GM23338 (cell line): ENCODE measurements at regions not wholly inside any gene's neighbourhood (a gene's known extent, or its start where the extent isn't known, plus 50 kb on each side); places are given as distances from the start of the nearest gene placed in this dataset.
"Not testable (repeated sequence)": the region's sequence is repeated elsewhere in the genome, so short reads cannot be mapped to it uniquely, and the experiment has no call there.

Experiments
- CREB1 ChIP-seq: fragments of 250-450 bp; sonication (Bioruptor Pico); IDR thresholded peaks from 2 replicates; pipeline ENCODE4 v1.5.0; 2020; ENCODE audit warnings: low read depth, mild to moderate bottlenecking, moderate library complexity
- CTCF ChIP-seq, 2 experiments: fragments of 200-600 bp in 1 of 2; sonication (generic) in 1 of 2; conservative IDR thresholded peaks; 2 replicates each; pipeline versions ENCODE4 v1.5.1 to v1.6.1; 2016 to 2017; ENCODE audit warnings: antibody characterized with exemption in 2 of 2, low read depth in 2 of 2, mild to moderate bottlenecking in 2 of 2, moderate library complexity in 1 of 2
- EZH2 ChIP-seq: fragments of 200-600 bp; sonication (generic); IDR thresholded peaks from one replicate; pipeline ENCODE4 v1.8.0; 2017; ENCODE audit warnings: antibody characterized with exemption, mild to moderate bottlenecking, low read depth; ENCODE audit not compliant: unreplicated experiment
- EZH2phosphoT487 ChIP-seq: fragments of 200-600 bp; sonication (generic); IDR thresholded peaks from one replicate; pipeline ENCODE4 v1.8.1; 2018; ENCODE audit warnings: antibody characterized with exemption; ENCODE audit not compliant: unreplicated experiment
- JUNB ChIP-seq: IDR thresholded peaks from one replicate; pipeline ENCODE4 v1.6.1; 2016; ENCODE audit warnings: antibody characterized with exemption; ENCODE audit not compliant: unreplicated experiment
- NANOG ChIP-seq: IDR thresholded peaks from 2 replicates; pipeline ENCODE4 v1.6.1; 2016; ENCODE audit warnings: antibody characterized with exemption, borderline replicate concordance
- POLR2AphosphoS5 ChIP-seq: IDR thresholded peaks from 2 replicates; pipeline ENCODE4 v1.6.1; 2016; ENCODE audit warnings: antibody characterized with exemption, low read depth
- REST ChIP-seq: IDR thresholded peaks from one replicate; pipeline ENCODE4 v1.6.1; 2018; ENCODE audit warnings: antibody characterized with exemption; ENCODE audit not compliant: unreplicated experiment
- STAT1 ChIP-seq: IDR thresholded peaks from one replicate; pipeline ENCODE4 v1.6.1; 2016; ENCODE audit warnings: antibody characterized with exemption; ENCODE audit not compliant: unreplicated experiment
- ZNF114 ChIP-seq: fragments of 250-450 bp; sonication (Bioruptor Pico); IDR thresholded peaks from 2 replicates; pipeline ENCODE4 v1.5.0; 2020; ENCODE audit warnings: mild to moderate bottlenecking, moderate library complexity
- ZNF331 ChIP-seq: fragments of 250-450 bp; sonication (Bioruptor Pico); IDR thresholded peaks from 2 replicates; pipeline ENCODE4 v1.5.0; 2020; ENCODE audit warnings: low read depth, mild to moderate bottlenecking, moderate library complexity

GRCh38 chr4:125191874-125192459 lies 122.8 kb upstream of the FAT4 start:
- TF ChIP-seq CTCF (conservative IDR thresholded peaks at IDR 0.05; ENCODE audit: low read depth in 2 of 2); POLR2AphosphoS5; REST; EZH2phosphoT487; NANOG; EZH2; ZNF114 (CRISPR knock-in tag); JUNB; ZNF331; STAT1; CREB1 (CRISPR knock-in tag): not testable (repeated sequence)
